A673 (cell line): ENCODE measurements at regions not wholly inside any gene's neighbourhood (a gene's known extent, or its start where the extent isn't known, plus 50 kb on each side); places are given as distances from the start of the nearest gene placed in this dataset.

Source experiments
- CTCF ChIP-seq: fragments of 300-800, 200-600 bp; sonication (generic); conservative IDR thresholded peaks from 2 replicates; pipeline ENCODE4 v1.5.1; 2017; ENCODE audit warnings: low read depth, mild to moderate bottlenecking, antibody characterized with exemption, low read length, moderate library complexity, mixed read lengths
- EZH2 ChIP-seq: fragments of 200-600 bp; sonication (generic); IDR thresholded peaks from 2 replicates; pipeline ENCODE4 v1.6.1; 2017; ENCODE audit warnings: borderline replicate concordance, low read depth, mild to moderate bottlenecking, mixed read lengths, antibody characterized with exemption, low read length; ENCODE audit not compliant: poor library complexity, severe bottlenecking

DNA sequence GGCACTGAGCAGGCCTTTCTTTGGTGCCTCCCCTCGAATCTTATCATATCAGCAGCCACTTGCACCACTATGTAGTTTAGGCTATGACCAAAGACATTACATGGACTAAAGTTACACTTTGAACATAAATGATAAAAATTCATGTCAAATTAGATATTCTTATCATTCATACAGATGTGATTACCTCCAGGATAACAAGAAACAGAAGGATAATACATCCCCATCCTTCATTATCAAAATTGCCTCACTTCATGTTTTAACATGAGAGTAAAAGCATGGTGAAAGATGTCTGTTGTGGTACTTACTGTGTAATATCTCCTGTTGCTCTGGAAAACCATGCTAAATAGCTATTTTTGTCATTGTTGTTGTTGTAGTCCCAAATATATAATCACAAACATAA, 230.8 kb upstream of the RND3 start:
- TF ChIP-seq CTCF: no peak
- no peak for TF ChIP-seq EZH2
